HEK293 (cell line): ENCODE measurements at regions not wholly inside any gene's neighbourhood (a gene's known extent, or its start where the extent isn't known, plus 50 kb on each side); places are given as distances from the start of the nearest gene placed in this dataset.

Experiments
- CTCF ChIA-PET: fragments of 350-600 bp; formaldehyde crosslinking; extraction: SDS; loops from one replicate; lab custom pipeline; 2021; ENCODE audit warnings: antibody characterized with exemption; lab: Yijun Ruan, JAX
- POLR2A ChIA-PET: fragments of 300-600 bp; formaldehyde crosslinking; extraction: SDS; loops from one replicate; lab custom pipeline; 2020; ENCODE audit warnings: antibody characterized with exemption, inconsistent platforms; lab: Yijun Ruan, JAX
- H3K27ac ChIP-seq: fragments of 200-500 bp; sonication (Bioruptor generic); 2 replicates; pipeline ENCODE4 v1.5.1; 2014; ENCODE audit warnings: low read depth, low read length, control low read depth, inconsistent platforms; ENCODE audit errors: extremely low read depth
- H3K36me3 ChIP-seq, 2 experiments: fragments of 200-500 bp in 1 of 2; sonication (Bioruptor generic) in 1 of 2; 1 replicate in 1 of 2; 2 replicates in 1 of 2; pipeline ENCODE4 v1.5.1; 2014 to 2017; ENCODE audit warnings: inconsistent platforms in 2 of 2, low read length in 2 of 2; ENCODE audit not compliant: control insufficient read depth in 2 of 2, insufficient read depth in 1 of 2
- H3K4me1 ChIP-seq: fragments of 200-500 bp; sonication (Bioruptor generic); 2 replicates; pipeline ENCODE4 v1.5.1; 2014; ENCODE audit warnings: mild to moderate bottlenecking, low read length, inconsistent platforms; ENCODE audit not compliant: control insufficient read depth, insufficient read depth
- H3K4me3 ChIP-seq: 2 replicates; pipeline ENCODE4 v1.5.1; 2011; ENCODE audit warnings: low read depth, mild to moderate bottlenecking, control low read depth, low read length, moderate library complexity
- H3K9me3 ChIP-seq: fragments of 200-500 bp; sonication (Bioruptor generic); 2 replicates; pipeline ENCODE4 v1.5.1; 2014; ENCODE audit warnings: low read depth, low read length, inconsistent platforms; ENCODE audit not compliant: control insufficient read depth, insufficient read depth
- BCL11B ChIP-seq: fragments of 450-650 bp; formaldehyde crosslinking; IDR thresholded peaks from 2 replicates; pipeline ENCODE4 v1.5.1; 2016; ENCODE audit warnings: low read depth, missing biosample characterization, missing genetic modification characterization
- GLI2 ChIP-seq: fragments of 450-650 bp; formaldehyde crosslinking; IDR thresholded peaks from 2 replicates; pipeline ENCODE4; 2017; ENCODE audit warnings: missing biosample characterization, missing genetic modification characterization, low read depth, borderline replicate concordance
- KLF10 ChIP-seq: fragments of 450-650 bp; IDR thresholded peaks from 2 replicates; pipeline ENCODE4 v1.5.1; 2018; ENCODE audit warnings: missing biosample characterization, mild to moderate bottlenecking, missing genetic modification characterization
- KLF16 ChIP-seq: fragments of 450-650 bp; formaldehyde crosslinking; IDR thresholded peaks from 2 replicates; pipeline ENCODE4 v1.5.1; 2017; ENCODE audit warnings: missing biosample characterization, missing genetic modification characterization
- PATZ1 ChIP-seq: fragments of 450-650 bp; formaldehyde crosslinking; IDR thresholded peaks from 2 replicates; pipeline ENCODE4 v1.5.1; 2016; ENCODE audit warnings: missing biosample characterization, missing genetic modification characterization
- SETDB1 ChIP-seq: IDR thresholded peaks from one replicate; pipeline ENCODE4 v1.6.1; 2017; ENCODE audit warnings: mild to moderate bottlenecking, low read length, moderate library complexity, mixed read lengths; ENCODE audit not compliant: insufficient read length
- ZBTB21 ChIP-seq: fragments of 450-650 bp; formaldehyde crosslinking; IDR thresholded peaks from 2 replicates; pipeline ENCODE4 v1.5.1; 2017; ENCODE audit warnings: missing biosample characterization, missing genetic modification characterization
- ZBTB49 ChIP-seq: fragments of 450-650 bp; formaldehyde crosslinking; IDR thresholded peaks from 2 replicates; pipeline ENCODE4 v1.5.1; 2016; ENCODE audit warnings: missing biosample characterization, missing genetic modification characterization, low read depth
- ZIC2 ChIP-seq: fragments of 450-650 bp; formaldehyde crosslinking; IDR thresholded peaks from 2 replicates; pipeline ENCODE4 v1.5.1; 2016; ENCODE audit warnings: missing biosample characterization, missing genetic modification characterization
- ZNF10 ChIP-seq: fragments of 450-650 bp; formaldehyde crosslinking; IDR thresholded peaks from 2 replicates; pipeline ENCODE4 v1.5.1; 2017; ENCODE audit warnings: missing biosample characterization, missing genetic modification characterization
- ZNF18 ChIP-seq: fragments of 450-650 bp; formaldehyde crosslinking; IDR thresholded peaks from 2 replicates; pipeline ENCODE4 v1.5.1; 2016; ENCODE audit warnings: missing biosample characterization, missing genetic modification characterization
- ZNF184 ChIP-seq: fragments of 450-650 bp; IDR thresholded peaks from 2 replicates; pipeline ENCODE4 v1.5.1; 2018; ENCODE audit warnings: missing biosample characterization, mild to moderate bottlenecking, missing genetic modification characterization
- ZNF211 ChIP-seq: fragments of 450-650 bp; formaldehyde crosslinking; IDR thresholded peaks from 2 replicates; pipeline ENCODE4 v1.5.1; 2016; ENCODE audit warnings: low read depth, missing biosample characterization, missing genetic modification characterization
- ZNF221 ChIP-seq: fragments of 450-650 bp; formaldehyde crosslinking; IDR thresholded peaks from 2 replicates; pipeline ENCODE4 v1.5.1; 2017; ENCODE audit warnings: missing biosample characterization, missing genetic modification characterization, borderline replicate concordance
- ZNF292 ChIP-seq: fragments of 450-650 bp; formaldehyde crosslinking; IDR thresholded peaks from 2 replicates; pipeline ENCODE4 v1.5.1; 2016; ENCODE audit warnings: low read depth, missing biosample characterization, missing genetic modification characterization, borderline replicate concordance
- ZNF37A ChIP-seq: fragments of 450-650 bp; IDR thresholded peaks from 2 replicates; pipeline ENCODE4 v1.5.1; 2018; ENCODE audit warnings: missing biosample characterization, missing genetic modification characterization
- ZNF433 ChIP-seq: fragments of 450-650 bp; formaldehyde crosslinking; IDR thresholded peaks from 2 replicates; pipeline ENCODE4 v1.5.1; 2016; ENCODE audit warnings: missing biosample characterization, missing genetic modification characterization, low read depth
- ZNF48 ChIP-seq: fragments of 450-650 bp; formaldehyde crosslinking; IDR thresholded peaks from 2 replicates; pipeline ENCODE4 v1.5.1; 2016; ENCODE audit warnings: missing biosample characterization, missing genetic modification characterization
- ZNF501 ChIP-seq: fragments of 450-650 bp; formaldehyde crosslinking; IDR thresholded peaks from 2 replicates; pipeline ENCODE4 v1.5.1; 2016; ENCODE audit warnings: missing biosample characterization, missing genetic modification characterization
- ZNF513 ChIP-seq: fragments of 450-650 bp; IDR thresholded peaks from 2 replicates; pipeline ENCODE4 v1.5.1; 2018; ENCODE audit warnings: missing biosample characterization, missing genetic modification characterization
- ZNF514 ChIP-seq: fragments of 450-650 bp; formaldehyde crosslinking; IDR thresholded peaks from 2 replicates; pipeline ENCODE4 v1.5.1; 2016; ENCODE audit warnings: missing biosample characterization, missing genetic modification characterization
- ZNF529 ChIP-seq: fragments of 450-650 bp; formaldehyde crosslinking; IDR thresholded peaks from 2 replicates; pipeline ENCODE4 v1.5.1; 2017; ENCODE audit warnings: missing genetic modification characterization, missing biosample characterization; ENCODE audit not compliant: insufficient replicate concordance
- ZNF548 ChIP-seq: fragments of 450-650 bp; formaldehyde crosslinking; IDR thresholded peaks from 2 replicates; pipeline ENCODE4 v1.5.1; 2016; ENCODE audit warnings: missing biosample characterization, missing genetic modification characterization
- ZNF561 ChIP-seq: fragments of 450-650 bp; IDR thresholded peaks from 2 replicates; pipeline ENCODE4 v1.5.1; 2018; ENCODE audit warnings: missing biosample characterization, missing genetic modification characterization, borderline replicate concordance
- ZNF626 ChIP-seq: fragments of 450-650 bp; sonication (Bioruptor Pico); formaldehyde crosslinking; IDR thresholded peaks from 2 replicates; pipeline ENCODE4 v1.5.1; 2018; ENCODE audit warnings: missing biosample characterization, missing genetic modification characterization, inconsistent platforms
- ZNF658 ChIP-seq: fragments of 450-650 bp; formaldehyde crosslinking; IDR thresholded peaks from 2 replicates; pipeline ENCODE4; 2016; ENCODE audit warnings: missing biosample characterization, missing genetic modification characterization
- ZNF692 ChIP-seq: fragments of 450-650 bp; formaldehyde crosslinking; IDR thresholded peaks from 2 replicates; pipeline ENCODE4 v1.5.1; 2016; ENCODE audit warnings: missing biosample characterization, missing genetic modification characterization
- ZNF777 ChIP-seq: fragments of 450-650 bp; formaldehyde crosslinking; IDR thresholded peaks from 2 replicates; pipeline ENCODE4 v1.5.1; 2017; ENCODE audit warnings: missing biosample characterization, missing genetic modification characterization, borderline replicate concordance
- ZSCAN4 ChIP-seq: fragments of 450-650 bp; formaldehyde crosslinking; IDR thresholded peaks from 2 replicates; pipeline ENCODE4 v1.5.1; 2017; ENCODE audit warnings: missing biosample characterization, missing genetic modification characterization

GRCh38 chr4:111500858-111501257, 644.4 kb upstream of the FAM241A start:
- POLR2A ChIA-PET: no interaction called here
- TF ChIP-seq PATZ1 (tag by site-specific recombination) (no peak), ZNF529 (tag by site-specific recombination) (no peak), ZNF10 (tag by site-specific recombination) (no peak), ZNF184 (no peak), ZNF211 (no peak), ZSCAN4 (tag by site-specific recombination) (no peak), ZNF548 (tag by site-specific recombination) (no peak), ZNF48 (tag by site-specific recombination) (no peak), SETDB1 (no peak), ZNF692 (tag by site-specific recombination) (no peak), ZNF292 (tag by site-specific recombination) (no peak), ZNF37A (tag by site-specific recombination) (no peak), ZBTB49 (no peak), ZNF221 (no peak), KLF10 (tag by site-specific recombination) (no peak), ZNF658 (tag by site-specific recombination) (no peak), ZNF513 (no peak), BCL11B (no peak)
- H3K4me1 ChIP-seq: no peaks in the 10 kb centered on the region

GRCh38 chr4:111501946-111502345, 643.3 kb upstream of the FAM241A start:
- TF ChIP-seq ZNF501 (no peak), ZNF561 (no peak), ZNF433 (tag by site-specific recombination) (no peak), ZIC2 (tag by site-specific recombination) (no peak), ZNF626 (tag by site-specific recombination) (no peak), ZNF777 (tag by site-specific recombination) (no peak), ZBTB21 (tag by site-specific recombination) (no peak), KLF16 (tag by site-specific recombination) (no peak), ZNF18 (tag by site-specific recombination) (no peak), ZNF514 (tag by site-specific recombination) (no peak), GLI2 (tag by site-specific recombination) (no peak)
- Histone ChIP-seq H3K27ac (no peak overlapping the region), H3K9me3 (no peaks in the 10 kb centered on the region), H3K4me3 (no peak overlapping the region), H3K36me3 (no peaks in the 10 kb centered on the region), H3K4me1 (no peaks in the 10 kb centered on the region)
- POLR2A ChIA-PET: no interaction called here
- CTCF ChIA-PET: no interaction called here

More at GRCh38 chr4:111500858-111501257, 644.4 kb upstream of the FAM241A start:
- CTCF ChIA-PET: no interaction called here
- H3K36me3 ChIP-seq: no peaks in the 10 kb centered on the region
- no peak overlapping the region for H3K27ac ChIP-seq
- no peaks in the 10 kb centered on the region for H3K9me3 ChIP-seq
- no peak overlapping the region for H3K4me3 ChIP-seq
